Neural cell (in vitro differentiated cells): ENCODE measurements at regions not wholly inside any gene's neighbourhood (a gene's known extent, or its start where the extent isn't known, plus 50 kb on each side); places are given as distances from the start of the nearest gene placed in this dataset.

ENCODE experiments used
- EP300 ChIP-seq: fragments of 450-650 bp; conservative IDR thresholded peaks from 2 replicates; pipeline ENCODE4 v1.6.1; 2014; ENCODE audit warnings: antibody characterized with exemption, mild to moderate bottlenecking, moderate library complexity; ENCODE audit not compliant: poor library complexity, severe bottlenecking
- POLR2AphosphoS5 ChIP-seq: IDR thresholded peaks from 2 replicates; pipeline ENCODE4 v1.6.1; 2012
- TF ChIP-seq, protein P1 (sequence below): IDR thresholded peaks from 2 replicates; pipeline ENCODE4 v1.6.1; 2012; ENCODE audit warnings: borderline replicate concordance

DNA sequence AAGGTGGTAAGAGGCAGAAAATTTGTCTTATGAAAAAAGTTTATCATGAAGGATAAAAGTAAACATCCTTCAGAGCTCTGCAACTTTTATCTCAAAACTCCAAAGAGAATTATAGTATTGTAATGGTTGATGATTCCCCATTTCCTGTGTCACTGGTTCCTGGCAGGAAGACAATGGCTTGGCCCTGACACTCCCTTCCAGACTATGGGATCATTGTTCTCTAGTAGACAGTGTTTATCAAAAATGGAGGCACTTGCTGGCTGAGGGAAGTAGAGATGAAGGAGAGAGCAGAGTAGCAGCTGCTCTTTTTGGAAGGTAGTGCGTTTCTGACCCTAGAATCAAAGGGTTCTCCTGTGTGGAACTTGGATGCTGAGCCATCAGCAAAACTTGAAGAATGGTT is 145.9 kb upstream of the ATP1B1 start:
- no peak for TF ChIP-seq POLR2AphosphoS5
- TF ChIP-seq, protein P1, sequence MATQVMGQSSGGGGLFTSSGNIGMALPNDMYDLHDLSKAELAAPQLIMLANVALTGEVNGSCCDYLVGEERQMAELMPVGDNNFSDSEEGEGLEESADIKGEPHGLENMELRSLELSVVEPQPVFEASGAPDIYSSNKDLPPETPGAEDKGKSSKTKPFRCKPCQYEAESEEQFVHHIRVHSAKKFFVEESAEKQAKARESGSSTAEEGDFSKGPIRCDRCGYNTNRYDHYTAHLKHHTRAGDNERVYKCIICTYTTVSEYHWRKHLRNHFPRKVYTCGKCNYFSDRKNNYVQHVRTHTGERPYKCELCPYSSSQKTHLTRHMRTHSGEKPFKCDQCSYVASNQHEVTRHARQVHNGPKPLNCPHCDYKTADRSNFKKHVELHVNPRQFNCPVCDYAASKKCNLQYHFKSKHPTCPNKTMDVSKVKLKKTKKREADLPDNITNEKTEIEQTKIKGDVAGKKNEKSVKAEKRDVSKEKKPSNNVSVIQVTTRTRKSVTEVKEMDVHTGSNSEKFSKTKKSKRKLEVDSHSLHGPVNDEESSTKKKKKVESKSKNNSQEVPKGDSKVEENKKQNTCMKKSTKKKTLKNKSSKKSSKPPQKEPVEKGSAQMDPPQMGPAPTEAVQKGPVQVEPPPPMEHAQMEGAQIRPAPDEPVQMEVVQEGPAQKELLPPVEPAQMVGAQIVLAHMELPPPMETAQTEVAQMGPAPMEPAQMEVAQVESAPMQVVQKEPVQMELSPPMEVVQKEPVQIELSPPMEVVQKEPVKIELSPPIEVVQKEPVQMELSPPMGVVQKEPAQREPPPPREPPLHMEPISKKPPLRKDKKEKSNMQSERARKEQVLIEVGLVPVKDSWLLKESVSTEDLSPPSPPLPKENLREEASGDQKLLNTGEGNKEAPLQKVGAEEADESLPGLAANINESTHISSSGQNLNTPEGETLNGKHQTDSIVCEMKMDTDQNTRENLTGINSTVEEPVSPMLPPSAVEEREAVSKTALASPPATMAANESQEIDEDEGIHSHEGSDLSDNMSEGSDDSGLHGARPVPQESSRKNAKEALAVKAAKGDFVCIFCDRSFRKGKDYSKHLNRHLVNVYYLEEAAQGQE: no peak
- TF ChIP-seq EP300: no peak
